Fibroblast of skin of scalp (primary cell): ENCODE measurements at regions not wholly inside any gene's neighbourhood (a gene's known extent, or its start where the extent isn't known, plus 50 kb on each side); places are given as distances from the start of the nearest gene placed in this dataset.

Source experiments
- DNase-seq: peaks from one replicate; pipeline ENCODE4 v3.0.0-alpha.2; 2013

GRCh38 chr5:74179701-74180100 is 460.8 kb downstream of the ENC1 start:
- no peak for DNase-seq

GRCh38 chr5:74179179-74179578 is 461.3 kb downstream of the ENC1 start:
- DNase-seq, result peak; percentile 63

DNA sequence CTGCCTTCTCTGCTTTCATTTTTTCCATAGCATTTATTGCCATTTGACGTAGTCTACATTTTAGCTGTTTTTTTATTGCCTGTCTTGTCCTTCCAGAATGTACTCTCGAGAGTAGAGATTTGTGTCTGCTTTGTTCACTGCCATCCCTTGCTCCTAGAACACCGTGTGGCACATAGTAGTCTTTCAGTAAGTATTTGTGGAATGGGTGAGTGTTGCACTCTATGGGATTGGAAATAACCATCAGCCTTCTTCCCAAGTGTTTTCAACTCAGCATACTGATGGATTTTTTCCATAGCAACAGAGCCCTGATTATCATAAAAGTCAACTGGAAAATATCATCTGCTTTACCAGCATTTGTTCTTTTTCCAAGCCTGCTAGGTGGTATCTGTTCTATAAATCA is 462.6 kb downstream of the ENC1 start:
- DNase-seq, result no peak

DNA sequence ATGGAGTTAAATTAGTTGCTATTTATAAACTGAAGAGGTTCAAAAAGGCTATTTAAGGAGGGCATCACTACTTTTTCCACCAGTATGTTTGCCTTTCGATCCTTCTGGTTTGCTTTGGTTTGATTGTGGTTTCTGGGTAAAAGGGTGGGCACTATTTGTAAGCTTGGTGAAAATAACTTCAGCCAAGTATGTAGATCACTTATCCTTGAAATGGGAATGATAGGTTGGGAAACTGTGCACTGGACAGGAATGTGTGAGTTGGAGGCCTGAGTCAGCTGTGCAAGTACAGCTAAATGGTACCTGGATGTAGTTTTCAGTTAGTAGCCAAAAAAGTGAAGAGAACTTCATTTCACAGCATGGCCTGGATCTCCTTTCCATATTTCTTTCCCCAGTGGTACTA is 466.2 kb downstream of the ENC1 start:
- no peak for DNase-seq

- no peak for DNase-seq
These were observed 466.9 kb downstream of the ENC1 start for GRCh38 chr5:74173665-74174064.

DNA sequence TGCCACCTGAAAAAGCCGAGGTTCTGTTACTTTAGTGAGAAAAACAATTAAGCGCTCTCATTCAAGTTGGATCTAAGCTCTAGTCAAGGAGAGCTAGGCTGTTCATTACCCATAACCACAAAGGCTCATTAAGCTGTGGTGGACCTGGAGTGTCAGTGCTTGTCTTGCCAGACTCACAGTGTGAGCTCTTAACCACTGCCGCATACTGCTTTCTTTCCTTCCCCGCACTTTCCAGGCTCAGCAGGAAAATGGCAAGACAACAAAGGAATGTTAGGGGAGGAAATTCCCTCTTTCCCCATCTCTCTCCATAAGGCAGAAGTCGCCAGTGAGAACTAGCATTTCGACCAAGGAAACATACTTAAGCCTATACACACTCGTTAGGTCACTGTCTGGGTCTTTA is 467.3 kb downstream of the ENC1 start:
- peak; percentile 78 for DNase-seq

DNA sequence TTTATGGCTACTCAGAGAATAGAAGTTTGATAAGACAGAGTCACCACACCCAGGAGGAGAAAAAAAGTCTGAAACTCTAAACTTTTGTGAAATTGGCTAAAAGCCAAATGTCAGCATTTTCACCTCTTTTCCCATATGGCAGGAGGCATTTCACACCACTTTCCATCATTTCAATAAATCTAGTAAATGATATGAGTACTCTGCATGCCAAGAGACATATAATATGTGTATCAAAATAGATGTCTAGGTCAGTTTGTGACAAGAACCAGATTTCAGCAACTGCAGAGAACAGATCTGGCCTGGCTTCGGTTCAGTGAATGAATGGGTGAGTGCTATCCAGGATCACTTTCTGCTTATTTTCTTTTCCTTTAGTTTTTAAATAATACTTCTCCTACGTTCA is 470.8 kb downstream of the ENC1 start:
- no peak for DNase-seq

- DNase-seq, result no peak
These were observed 472.6 kb downstream of the ENC1 start for GRCh38 chr5:74167930-74168315.

GRCh38 chr5:74167206-74167929 is 473.2 kb downstream of the ENC1 start:
- DNase-seq, result peak; percentile 73

- DNase-seq, result no peak
These were observed 474.5 kb downstream of the ENC1 start for GRCh38 chr5:74166064-74166463.

GRCh38 chr5:74164725-74165235 is 475.7 kb downstream of the ENC1 start:
- DNase-seq, result no peak

GRCh38 chr5:74162524-74162923 is 478.0 kb downstream of the ENC1 start:
- no peak for DNase-seq

- DNase-seq, result peak; percentile 53
These were observed 479.4 kb downstream of the ENC1 start for GRCh38 chr5:74161170-74161569.

- no peak for DNase-seq
These were observed 483.7 kb downstream of the ENC1 start for GRCh38 chr5:74156728-74157383.

DNA sequence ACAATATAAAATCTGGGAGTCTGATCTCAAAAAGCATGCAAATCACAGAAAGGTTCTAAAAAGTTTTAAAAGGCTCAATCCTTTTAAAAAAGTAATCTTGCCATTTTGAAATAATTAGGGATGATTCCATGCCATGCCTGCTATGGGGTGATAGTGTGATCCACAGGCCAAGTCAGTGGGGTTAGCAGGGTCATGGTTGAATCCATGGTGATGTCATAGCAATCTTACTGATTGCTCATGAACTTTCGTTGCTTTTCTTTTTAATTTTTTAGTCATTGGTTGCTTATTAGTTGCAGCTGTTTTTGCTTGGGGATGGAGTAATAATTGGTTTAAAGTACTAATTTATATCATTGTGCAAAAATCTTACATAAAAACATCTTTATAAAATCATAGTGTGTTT is 485.0 kb downstream of the ENC1 start:
- no peak for DNase-seq

- DNase-seq, result no peak
These were observed 486.0 kb downstream of the ENC1 start for GRCh38 chr5:74154526-74154925.

DNA sequence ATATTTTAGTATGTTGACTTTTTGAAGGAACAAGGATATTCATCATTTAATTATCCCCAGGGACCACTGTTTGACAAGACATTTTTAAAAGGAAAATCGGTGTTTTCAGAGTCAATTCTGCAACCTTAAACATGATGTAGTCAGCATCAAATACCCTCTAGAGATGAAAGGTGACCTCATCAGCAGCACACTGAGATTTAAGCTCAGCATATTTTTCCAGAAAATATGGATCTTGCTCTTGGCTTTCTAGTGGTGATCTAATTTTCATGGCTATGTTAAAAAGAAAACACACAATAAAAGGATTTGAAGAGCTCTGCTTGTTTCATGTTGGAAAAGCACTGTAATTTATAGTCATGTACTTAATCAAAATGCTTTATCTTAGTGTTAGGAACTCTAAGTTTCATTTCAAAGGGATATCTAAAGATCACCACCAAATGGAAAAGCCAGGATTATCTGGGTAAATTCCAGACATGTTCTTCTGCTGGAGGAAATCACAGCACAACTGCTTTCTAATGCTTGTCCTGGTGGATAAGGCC is 487.2 kb downstream of the ENC1 start:
- DNase-seq, result no peak

GRCh38 chr5:74152625-74153254 is 487.8 kb downstream of the ENC1 start:
- DNase-seq, result no peak

DNA sequence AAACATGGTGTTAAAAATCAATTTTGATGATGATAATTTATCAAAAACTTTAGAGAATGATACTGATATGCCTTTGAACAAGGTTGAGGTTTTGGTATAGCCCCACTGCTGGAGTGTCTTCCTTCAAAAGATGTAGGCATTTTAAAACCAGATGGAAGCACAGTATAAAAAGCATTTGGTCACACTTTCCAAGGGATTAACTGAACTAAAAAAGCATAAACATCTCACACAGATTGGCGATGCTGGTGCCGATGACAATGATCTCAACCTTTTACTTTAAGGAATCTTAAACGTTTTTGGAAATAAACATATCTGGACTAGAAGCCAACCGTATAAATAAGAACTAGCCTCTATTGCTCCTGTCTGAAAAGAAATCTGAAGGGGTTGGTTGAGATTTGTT is 488.4 kb downstream of the ENC1 start:
- DNase-seq, result no peak

DNA sequence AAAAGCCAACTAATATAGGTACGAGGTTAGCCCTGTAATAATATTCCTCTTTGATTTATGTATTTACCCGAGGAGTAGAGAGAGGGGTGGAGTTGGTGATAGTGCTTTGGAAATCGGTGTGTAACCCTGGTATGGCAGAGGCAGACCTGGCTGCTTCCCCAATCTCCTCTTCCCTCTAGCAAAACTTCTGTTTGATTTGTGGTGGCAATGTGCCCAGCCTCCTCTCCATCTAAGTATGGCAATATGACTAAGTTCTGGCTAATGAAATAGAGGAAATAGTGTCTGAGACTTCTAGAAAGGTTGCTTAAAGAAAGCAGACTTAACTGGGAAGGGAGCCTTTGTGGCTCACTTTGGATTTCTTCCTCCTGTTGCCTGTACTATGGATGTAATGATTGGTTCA is 491.1 kb downstream of the ENC1 start:
- DNase-seq, result peak; percentile 61

DNA sequence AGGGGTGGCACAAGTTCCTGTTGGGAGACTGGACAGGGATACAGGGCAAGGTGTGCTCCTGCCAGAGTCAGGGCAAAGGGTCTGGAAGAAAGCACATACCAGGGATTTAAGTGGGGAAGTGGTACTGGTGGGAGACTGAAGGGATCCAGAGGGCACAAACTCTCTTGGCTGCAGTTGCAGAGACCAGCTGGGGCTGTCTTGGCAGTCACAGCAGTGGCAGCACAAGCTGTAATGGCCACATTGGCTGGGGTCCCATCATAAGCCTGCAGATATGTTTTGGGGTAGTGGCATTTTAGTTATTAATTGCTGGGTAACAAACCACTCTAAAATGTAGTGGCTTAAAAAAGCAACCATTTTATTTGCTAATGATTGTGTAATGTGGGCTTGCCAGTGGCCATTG is 492.2 kb downstream of the ENC1 start:
- no peak for DNase-seq

GRCh38 chr5:74146796-74147195 is 493.7 kb downstream of the ENC1 start:
- no peak for DNase-seq

GRCh38 chr5:74145951-74146350 is 494.6 kb downstream of the ENC1 start:
- no peak for DNase-seq
